Stimulated activated effector memory CD8-positive, alpha-beta T cell treated with anti-CD3 and anti-CD28 coated beads, Interleukin-12 subunit alpha, Interleukin-12 subunit beta, amount 100 ng/mL, for 72 hours (primary cell): ENCODE measurements at regions not wholly inside any gene's neighbourhood (a gene's known extent, or its start where the extent isn't known, plus 50 kb on each side); places are given as distances from the start of the nearest gene placed in this dataset.

ENCODE experiments used
- ATAC-seq: fragments of 150-1000 bp; cut with Tn5 transposase; 2 replicates; pipeline ENCODE4 v1.10.0; 2021
- DNase-seq, 2 donors: peaks; one replicate each; pipeline ENCODE4 v3.0.0; 2021 to 2022; ENCODE audit warnings: low spot score in 2 of 2
- H3K27ac Mint-ChIP-seq: one replicate; pipeline ENCODE4 v1.8.0; 2022; ENCODE audit warnings: mild to moderate bottlenecking, mixed read lengths
- H3K36me3 Mint-ChIP-seq: one replicate; pipeline ENCODE4 v1.8.0; 2022; ENCODE audit warnings: mild to moderate bottlenecking, mixed read lengths
- H3K4me1 Mint-ChIP-seq: one replicate; pipeline ENCODE4 v1.8.0; 2022; ENCODE audit warnings: mixed read lengths
- H3K4me3 Mint-ChIP-seq: one replicate; pipeline ENCODE4 v1.8.0; 2022; ENCODE audit warnings: mild to moderate bottlenecking, mixed read lengths
- H3K9me3 Mint-ChIP-seq: one replicate; pipeline ENCODE4 v1.8.0; 2022; ENCODE audit warnings: mixed read lengths

DNA sequence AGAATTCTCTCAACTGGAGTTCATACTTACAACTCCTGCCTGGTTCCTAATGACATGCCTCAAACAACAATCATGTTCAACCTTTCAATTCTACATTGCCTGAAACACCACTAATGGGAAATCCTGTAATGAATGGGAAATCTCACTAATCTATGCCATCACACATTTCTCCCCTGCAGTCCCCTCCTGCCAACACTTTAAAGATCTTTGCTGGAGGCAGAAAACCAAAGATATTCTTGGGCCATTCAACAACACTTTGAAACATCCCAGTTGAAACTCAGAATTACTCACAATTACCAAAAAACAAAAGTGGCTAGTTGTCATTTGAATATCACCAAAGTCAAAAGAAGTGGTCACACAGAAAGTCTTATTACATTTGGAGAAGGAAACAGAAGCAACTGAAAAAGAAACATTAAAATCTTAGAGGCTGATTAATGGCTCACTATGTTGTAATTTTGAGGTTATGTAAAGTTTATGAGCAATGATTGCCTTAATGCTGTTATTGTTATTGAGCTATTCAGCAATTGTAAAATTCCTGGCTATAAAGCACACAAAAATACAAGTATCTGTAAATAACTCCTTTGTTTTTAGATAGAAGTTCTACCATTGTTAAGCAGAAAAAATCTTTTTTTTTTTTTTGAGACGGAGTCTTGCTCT, 313.4 kb upstream of the SLC30A5 start:
- no peak for DNase-seq
- Mint-ChIP-seq H3K27ac (no peak overlapping the region), H3K9me3 (peaks cover 5% of the 10 kb centered on the region), H3K36me3 (no peaks in the 10 kb centered on the region), H3K4me3 (no peak overlapping the region), H3K4me1 (no peaks in the 10 kb centered on the region)
- no peak for ATAC-seq

DNA sequence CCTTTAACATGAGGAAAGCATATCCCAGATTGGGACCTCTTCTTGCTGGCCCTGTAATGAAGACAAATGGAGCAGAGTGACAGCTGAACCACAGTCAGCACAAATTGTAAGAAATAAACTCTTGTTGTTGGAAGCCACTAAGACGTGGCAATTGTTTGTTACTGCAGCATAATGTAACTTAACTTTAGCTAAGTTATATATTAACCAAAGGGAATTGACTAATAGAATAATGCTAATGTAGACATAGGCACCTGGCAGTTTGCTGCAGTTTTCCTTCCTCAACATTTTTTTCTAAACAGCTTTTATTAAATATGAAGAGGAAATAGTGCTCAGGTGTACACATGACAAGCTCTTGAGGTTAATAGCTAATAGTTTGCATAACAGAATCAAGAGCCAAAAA, 300.7 kb upstream of the SLC30A5 start:
- H3K27ac Mint-ChIP-seq, result no peak overlapping the region
- DNase-seq, result no peak

DNA sequence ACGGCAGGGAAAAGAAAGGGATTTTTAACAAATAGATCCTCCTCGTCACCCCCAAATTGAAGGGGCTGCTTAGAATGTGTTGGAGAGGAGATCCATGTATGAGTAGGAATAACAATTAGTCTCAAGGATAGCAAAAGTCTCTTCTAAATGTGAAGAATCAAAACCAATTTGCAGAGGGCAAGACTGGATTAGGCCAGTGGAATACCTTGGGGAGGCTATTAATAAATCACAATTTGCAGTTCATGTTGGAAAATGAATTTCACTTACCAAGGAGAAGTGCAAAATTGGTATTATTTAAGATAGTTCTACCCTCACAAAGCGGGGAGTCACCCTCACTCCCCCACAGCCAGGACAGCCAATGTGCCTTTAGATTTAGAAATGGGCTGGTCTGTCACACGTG, 299.8 kb upstream of the SLC30A5 start:
- DNase-seq (no peak), ATAC-seq (no peak)
- no peak overlapping the region for H3K27ac Mint-ChIP-seq
- no peaks in the 10 kb centered on the region for H3K36me3 Mint-ChIP-seq
- no peaks in the 10 kb centered on the region for H3K9me3 Mint-ChIP-seq
- no peaks in the 10 kb centered on the region for H3K4me1 Mint-ChIP-seq
- no peak overlapping the region for H3K4me3 Mint-ChIP-seq

More for the DNA sequence above, 300.7 kb upstream of the SLC30A5 start:
- Mint-ChIP-seq H3K9me3 (no peaks in the 10 kb centered on the region), H3K4me1 (no peaks in the 10 kb centered on the region), H3K4me3 (no peak overlapping the region), H3K36me3 (no peaks in the 10 kb centered on the region)
- no peak for ATAC-seq

DNA sequence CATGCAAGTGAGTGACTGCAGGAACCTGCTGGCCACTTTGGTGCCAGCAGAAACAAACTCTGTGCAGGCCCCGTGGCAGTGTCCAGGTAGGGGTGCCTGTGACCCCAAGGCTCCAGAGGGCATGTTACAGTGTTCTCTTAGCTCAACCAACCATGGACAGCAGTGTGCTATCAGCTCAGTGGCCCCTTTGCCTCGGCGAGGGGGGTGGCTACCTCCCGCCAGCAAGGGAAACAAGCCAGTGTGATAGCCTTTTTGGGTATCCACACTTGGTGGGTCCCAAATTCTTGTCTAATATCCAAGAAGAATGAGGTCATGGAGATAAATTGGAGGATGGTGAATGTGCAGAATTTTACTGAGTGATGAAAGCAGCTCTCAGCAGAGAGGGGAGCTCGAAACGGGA, 298.6 kb upstream of the SLC30A5 start:
- Mint-ChIP-seq H3K4me1 (no peaks in the 10 kb centered on the region), H3K36me3 (no peaks in the 10 kb centered on the region), H3K27ac (no peak overlapping the region), H3K4me3 (no peak overlapping the region), H3K9me3 (no peaks in the 10 kb centered on the region)
- no peak for ATAC-seq
- DNase-seq, result no peak

DNA sequence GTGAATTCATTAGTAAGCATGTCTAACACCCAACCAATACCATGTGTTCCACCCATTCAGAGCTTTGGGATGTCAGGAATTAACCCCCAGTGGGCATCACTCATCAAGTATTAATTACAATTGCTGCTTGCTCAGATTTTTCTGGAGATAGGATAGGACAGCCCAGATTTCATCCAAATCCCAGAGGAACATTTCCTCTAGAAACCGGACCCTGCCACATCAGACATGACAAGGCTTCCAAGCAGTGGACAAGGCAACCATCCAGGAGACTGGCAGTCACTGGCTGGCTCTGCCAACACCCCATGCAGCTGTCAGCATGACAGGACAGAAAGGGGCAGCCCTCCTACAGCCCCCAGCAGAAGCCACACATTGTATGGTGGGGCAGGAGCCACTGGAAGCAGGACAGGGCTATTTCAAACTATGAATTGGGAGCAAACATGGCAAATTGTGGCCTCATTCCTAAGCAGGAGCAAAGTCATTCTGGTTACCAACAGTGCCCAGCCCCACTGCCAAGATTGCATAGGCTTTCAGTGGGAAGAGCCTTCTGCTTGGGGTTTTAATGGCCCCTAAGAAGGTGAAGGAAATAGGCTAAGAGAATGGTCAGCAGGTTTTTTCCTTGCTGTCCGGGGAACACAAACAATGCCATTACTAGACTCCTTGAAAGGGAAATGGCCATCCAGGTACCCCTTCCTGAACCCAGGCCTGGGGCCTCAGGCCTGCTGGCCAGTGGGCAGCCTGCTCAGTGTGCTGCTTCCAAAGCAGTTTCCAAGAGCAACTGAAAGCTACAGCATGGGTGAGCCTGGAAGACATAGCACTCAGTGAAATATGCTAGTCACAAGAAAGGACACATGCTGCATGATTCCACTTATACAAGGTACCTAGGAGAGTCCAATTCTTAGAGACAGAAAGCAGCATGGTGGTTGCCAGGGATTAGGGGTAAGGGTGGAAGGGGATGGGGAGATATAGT, 294.7 kb upstream of the SLC30A5 start:
- ATAC-seq (no peak), DNase-seq (no peak)
- Mint-ChIP-seq H3K36me3 (no peaks in the 10 kb centered on the region), H3K27ac (no peak overlapping the region), H3K4me3 (no peak overlapping the region), H3K9me3 (no peaks in the 10 kb centered on the region), H3K4me1 (no peaks in the 10 kb centered on the region)

DNA sequence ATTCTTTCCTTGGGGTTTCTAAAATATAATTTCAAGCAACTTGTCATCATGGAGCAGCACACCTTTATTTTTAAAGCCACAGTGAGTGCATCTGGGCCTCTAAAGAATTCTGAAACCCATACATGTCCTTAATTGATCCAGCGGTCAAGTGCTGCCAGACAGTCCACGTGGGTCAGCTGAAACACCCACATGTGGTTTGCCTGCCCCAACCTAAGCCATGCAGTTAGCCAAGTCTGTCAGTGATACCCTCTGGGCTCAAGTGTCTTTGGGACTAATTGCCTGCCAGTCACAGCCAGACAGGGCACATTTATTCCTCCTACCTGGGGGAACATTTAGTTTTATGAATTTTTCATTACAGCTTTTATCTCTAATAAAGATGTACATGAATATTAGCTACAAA, 291.4 kb upstream of the SLC30A5 start:
- H3K4me3 Mint-ChIP-seq, result no peak overlapping the region
- DNase-seq, result no peak
- no peak for ATAC-seq
- H3K4me1 Mint-ChIP-seq, result no peaks in the 10 kb centered on the region
- H3K9me3 Mint-ChIP-seq, result no peaks in the 10 kb centered on the region
- H3K27ac Mint-ChIP-seq, result no peak overlapping the region
- H3K36me3 Mint-ChIP-seq, result no peaks in the 10 kb centered on the region

DNA sequence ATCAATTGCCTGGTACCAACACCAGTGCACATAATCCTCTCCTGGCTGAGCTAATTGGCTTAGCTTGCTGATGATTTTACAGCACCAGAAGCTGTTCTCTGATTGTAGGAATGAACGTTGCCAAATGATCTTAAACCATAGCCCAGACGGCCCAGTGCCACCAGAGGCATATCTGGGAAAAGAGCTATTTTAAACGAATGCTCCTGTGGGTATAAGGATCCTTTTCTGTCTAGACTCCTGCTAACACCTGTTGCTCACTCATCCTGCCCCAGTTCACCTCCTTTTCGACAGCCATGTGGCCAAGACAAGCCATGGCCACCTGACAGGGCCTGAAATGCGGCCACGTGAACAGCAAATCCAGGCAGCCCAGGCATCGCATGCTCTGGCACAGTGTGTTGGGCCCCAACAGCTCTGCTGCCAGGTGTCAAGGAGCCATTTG, 289.9 kb upstream of the SLC30A5 start:
- H3K9me3 Mint-ChIP-seq, result no peaks in the 10 kb centered on the region
- no peaks in the 10 kb centered on the region for H3K36me3 Mint-ChIP-seq
- no peak overlapping the region for H3K4me3 Mint-ChIP-seq
- no peak overlapping the region for H3K27ac Mint-ChIP-seq
- ATAC-seq, result no peak
- H3K4me1 Mint-ChIP-seq, result no peaks in the 10 kb centered on the region
- no peak for DNase-seq

DNA sequence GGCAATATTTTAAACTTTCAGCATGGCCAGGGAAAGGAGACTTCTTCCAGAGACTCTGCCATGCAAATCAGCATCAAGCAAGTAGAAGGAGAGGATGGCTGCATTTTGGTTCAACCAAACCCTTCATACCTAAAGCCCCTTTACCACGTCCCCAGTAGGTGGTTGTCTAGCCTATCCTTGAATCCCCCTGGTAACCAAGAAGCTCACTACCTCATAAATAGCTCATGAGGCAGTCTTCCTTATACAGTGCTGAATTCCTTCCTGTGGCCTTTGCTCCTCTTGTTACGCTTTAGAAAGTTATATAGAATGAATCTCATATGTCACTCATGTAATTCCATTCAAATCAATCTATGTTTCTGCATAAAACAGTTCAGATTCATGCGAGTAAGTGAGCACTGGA, 289.5 kb upstream of the SLC30A5 start:
- Mint-ChIP-seq H3K36me3 (no peaks in the 10 kb centered on the region), H3K27ac (no peak overlapping the region)
- no peak for ATAC-seq

DNA sequence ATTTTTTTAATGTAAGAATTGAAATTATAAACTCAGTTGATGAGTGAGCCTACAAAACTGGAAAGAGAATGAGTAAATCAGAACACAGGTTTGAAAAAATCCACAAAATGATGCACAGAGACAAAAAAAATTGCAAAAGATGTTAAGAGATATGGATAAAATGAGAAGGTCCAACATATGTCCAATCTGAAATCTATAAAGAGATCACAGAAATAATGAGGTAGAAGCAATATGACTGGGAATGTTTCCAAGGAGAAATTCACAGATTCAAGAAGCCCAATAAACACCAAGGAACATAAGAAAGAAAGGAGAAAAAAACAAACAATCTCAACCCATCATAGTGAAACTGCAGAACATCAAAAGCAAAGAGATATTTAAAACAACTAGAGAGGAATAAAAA, 288.4 kb upstream of the SLC30A5 start:
- Mint-ChIP-seq H3K36me3 (no peaks in the 10 kb centered on the region), H3K27ac (no peak overlapping the region), H3K4me3 (no peak overlapping the region), H3K9me3 (no peaks in the 10 kb centered on the region), H3K4me1 (no peaks in the 10 kb centered on the region)
- ATAC-seq, result no peak
- DNase-seq, result no peak

More for the DNA sequence above, 289.5 kb upstream of the SLC30A5 start:
- Mint-ChIP-seq H3K4me3 (no peak overlapping the region), H3K9me3 (no peaks in the 10 kb centered on the region), H3K4me1 (no peaks in the 10 kb centered on the region)
- no peak for DNase-seq

DNA sequence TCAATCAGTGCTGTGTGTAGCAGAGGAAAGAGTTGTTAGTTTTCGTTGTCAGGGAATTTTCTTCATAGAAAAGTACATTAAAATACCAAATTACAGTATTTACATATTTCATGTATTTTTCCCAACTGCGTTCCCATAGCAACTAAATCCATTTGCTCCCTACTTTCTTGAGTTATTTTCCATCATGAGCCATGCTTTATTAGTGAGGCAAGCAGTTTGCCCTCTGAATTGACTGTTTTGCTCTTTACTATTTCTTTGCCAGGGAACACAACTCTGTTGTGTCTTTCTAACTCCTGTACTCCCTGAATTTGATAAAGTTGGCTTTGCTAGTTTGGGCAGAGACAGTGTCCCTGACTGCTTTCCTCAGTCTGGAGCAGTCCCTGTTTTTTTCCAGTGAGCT, 276.2 kb upstream of the SLC30A5 start:
- no peaks in the 10 kb centered on the region for H3K4me1 Mint-ChIP-seq
- H3K36me3 Mint-ChIP-seq, result no peaks in the 10 kb centered on the region

DNA sequence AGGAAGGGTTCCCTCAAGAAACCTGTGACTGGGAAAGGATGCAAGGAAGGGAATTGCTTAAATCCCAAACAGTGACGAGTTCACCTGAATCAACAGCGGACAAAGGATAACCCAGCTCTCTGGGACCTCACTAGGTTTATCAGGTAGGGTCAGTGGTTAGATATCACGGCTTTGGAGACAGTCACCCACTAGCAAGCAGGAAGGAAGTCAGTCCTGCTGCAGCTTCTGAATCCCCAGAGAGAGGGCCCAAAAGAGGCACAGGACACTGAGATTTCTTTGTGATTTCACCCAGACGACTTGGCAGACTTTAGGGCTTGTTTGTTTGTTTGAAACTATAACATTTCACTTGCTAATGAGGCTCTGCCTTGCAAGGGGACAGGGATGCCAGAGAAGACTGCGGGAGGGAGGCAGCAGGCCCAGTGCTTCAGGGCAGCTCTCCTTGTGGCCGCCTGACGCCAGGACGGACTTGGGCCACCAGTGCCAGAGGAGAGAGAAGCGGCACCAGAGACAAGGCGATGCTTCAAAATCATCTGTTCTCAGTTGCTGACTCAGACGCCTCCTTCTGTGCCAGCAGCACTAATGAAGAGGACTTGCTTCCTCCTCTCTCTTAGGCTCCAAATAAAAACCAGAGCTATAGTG, 275.6 kb upstream of the SLC30A5 start:
- ATAC-seq, result no peak
- Mint-ChIP-seq H3K4me1 (no peaks in the 10 kb centered on the region), H3K9me3 (no peaks in the 10 kb centered on the region), H3K36me3 (no peaks in the 10 kb centered on the region), H3K4me3 (no peak overlapping the region), H3K27ac (no peak overlapping the region)
- DNase-seq, result no peak

More for the DNA sequence above, 276.2 kb upstream of the SLC30A5 start:
- no peak for ATAC-seq
- Mint-ChIP-seq H3K4me3 (no peak overlapping the region), H3K27ac (no peak overlapping the region), H3K9me3 (no peaks in the 10 kb centered on the region)
- DNase-seq, result no peak

DNA sequence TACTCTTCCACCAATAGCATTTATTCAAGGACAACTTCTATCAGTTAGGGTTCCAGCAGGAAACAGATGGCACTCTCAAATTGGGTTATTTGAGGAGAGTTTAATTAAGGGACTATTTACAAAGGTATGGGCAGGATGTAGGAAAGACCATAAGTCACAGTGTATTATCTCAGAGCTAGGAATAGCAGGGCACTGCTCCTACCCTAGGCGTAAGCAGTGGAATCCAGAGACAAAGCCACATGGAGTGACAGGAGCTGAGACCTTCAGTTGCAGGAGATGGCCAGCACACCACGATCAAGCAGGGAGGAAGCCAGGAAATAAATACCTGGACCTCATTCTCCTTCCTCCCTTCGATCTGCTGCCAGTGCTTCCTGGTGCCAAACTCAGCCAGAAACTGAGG, 274.9 kb upstream of the SLC30A5 start:
- DNase-seq (no peak), ATAC-seq (no peak)
- H3K36me3 Mint-ChIP-seq, result no peaks in the 10 kb centered on the region
- no peak overlapping the region for H3K4me3 Mint-ChIP-seq
- no peak overlapping the region for H3K27ac Mint-ChIP-seq
- H3K4me1 Mint-ChIP-seq, result no peaks in the 10 kb centered on the region
- H3K9me3 Mint-ChIP-seq, result no peaks in the 10 kb centered on the region

DNA sequence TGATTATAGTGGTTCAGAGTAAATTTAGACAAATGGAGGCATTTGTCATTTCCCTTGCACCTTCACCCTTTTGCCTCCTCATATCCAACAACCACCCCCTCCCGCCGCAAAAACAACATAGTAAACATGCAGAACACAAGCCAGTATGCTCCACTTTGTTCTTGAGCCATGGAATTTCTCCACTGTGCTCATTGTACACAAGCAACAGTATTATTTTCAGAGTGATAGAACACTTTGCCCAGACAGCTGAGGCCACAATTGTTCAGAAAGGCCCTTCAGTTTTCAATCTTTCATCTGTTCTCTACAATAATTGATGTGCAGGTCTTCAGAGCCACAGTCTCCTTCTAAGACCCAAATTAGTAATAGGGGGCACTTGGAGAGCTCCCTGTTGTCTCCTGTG, 272.8 kb upstream of the SLC30A5 start:
- H3K27ac Mint-ChIP-seq, result no peak overlapping the region
- H3K4me1 Mint-ChIP-seq, result no peaks in the 10 kb centered on the region
- no peaks in the 10 kb centered on the region for H3K36me3 Mint-ChIP-seq
- no peaks in the 10 kb centered on the region for H3K9me3 Mint-ChIP-seq
- DNase-seq (no peak), ATAC-seq (no peak)
- no peak overlapping the region for H3K4me3 Mint-ChIP-seq

DNA sequence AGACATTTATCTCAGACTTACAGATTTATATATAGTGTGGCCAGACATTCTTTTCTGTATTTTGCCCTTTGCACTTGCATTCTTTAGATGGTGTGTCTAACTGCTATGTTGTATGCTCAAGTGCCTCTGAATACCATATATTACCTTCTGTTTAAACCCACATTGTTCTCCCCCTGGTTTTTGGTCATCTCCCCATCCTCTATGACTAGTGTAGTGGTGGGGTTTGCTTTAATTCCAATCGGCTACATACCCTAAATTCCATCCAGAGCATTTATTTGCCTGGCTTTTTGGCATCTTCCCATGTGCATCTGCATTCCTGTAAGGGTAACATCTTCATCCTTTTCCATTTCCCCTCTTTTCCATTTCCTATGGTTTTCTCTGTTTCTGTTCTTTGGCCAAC, 271.0 kb upstream of the SLC30A5 start:
- Mint-ChIP-seq H3K36me3 (no peaks in the 10 kb centered on the region), H3K4me1 (no peaks in the 10 kb centered on the region), H3K27ac (no peak overlapping the region), H3K9me3 (no peaks in the 10 kb centered on the region), H3K4me3 (no peak overlapping the region)
- no peak for ATAC-seq
- no peak for DNase-seq

DNA sequence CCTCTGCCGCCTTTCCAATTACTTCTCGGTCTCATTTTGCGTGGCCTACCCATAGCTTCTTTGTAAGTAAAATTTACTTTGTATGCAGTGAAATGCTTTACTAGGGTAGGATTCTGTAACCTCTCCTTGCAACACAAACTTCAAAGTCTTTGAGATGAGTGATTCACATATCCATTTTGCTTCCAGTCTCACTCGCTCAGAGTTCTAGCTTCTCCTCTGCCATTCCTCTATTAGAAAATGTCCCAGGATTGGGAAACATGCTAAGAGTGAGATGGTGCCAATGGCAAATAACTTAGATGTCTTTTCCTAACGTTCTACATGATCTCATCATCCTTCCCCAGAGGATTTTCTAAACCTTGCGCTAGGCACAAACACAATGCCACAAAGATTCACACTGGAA, 270.5 kb upstream of the SLC30A5 start:
- Mint-ChIP-seq H3K27ac (no peak overlapping the region), H3K4me3 (no peak overlapping the region), H3K36me3 (no peaks in the 10 kb centered on the region), H3K4me1 (no peaks in the 10 kb centered on the region), H3K9me3 (no peaks in the 10 kb centered on the region)
- DNase-seq (no peak), ATAC-seq (no peak)
